GM12878 (cell line): ENCODE measurements at regions not wholly inside any gene's neighbourhood (a gene's known extent, or its start where the extent isn't known, plus 50 kb on each side); places are given as distances from the start of the nearest gene placed in this dataset.

Source experiments
- ATAC-seq: fragments of 200-7000 bp; cut with Tn5 transposase; 3 replicates; pipeline ENCODE4 v1.9.1; 2020; ENCODE audit warnings: mild to moderate bottlenecking, moderate library complexity
- BruUV-seq: library from RNA; stranded (reverse); fragments of 400-500 nt; replicated peaks from 2 replicates; lab custom pipeline; 2021; lab: Mats Ljungman, UMichigan
- CTCF ChIA-PET: fragments of 300-600 bp; sonication (Branson Sonifier 250); formaldehyde crosslinking; extraction: SDS; loops from one replicate; lab custom pipeline; 2021; ENCODE audit warnings: inconsistent platforms; lab: Yijun Ruan, JAX
- POLR2A ChIA-PET: fragments of 350-600 bp; formaldehyde crosslinking; extraction: SDS; loops from one replicate; lab custom pipeline; 2021; ENCODE audit warnings: inconsistent platforms; lab: Charles Lee
- RAD21 ChIA-PET: fragments of 300-600 bp; sonication (Branson Sonifier 250); formaldehyde crosslinking; loops from one replicate; lab custom pipeline; 2023; ENCODE audit warnings: antibody characterized with exemption; ENCODE audit not compliant: unreplicated experiment; lab: Charles Lee
- SMC1A ChIA-PET: fragments of 300-600 bp; sonication (Branson Sonifier 250); formaldehyde crosslinking; loops from one replicate; lab custom pipeline; 2023; ENCODE audit not compliant: unreplicated experiment, uncharacterized antibody; lab: Charles Lee
- DNase-seq: peaks from one replicate; pipeline ENCODE4 v3.0.0-alpha.2; 2011; ENCODE audit warnings: low read depth, low spot score
- FAIRE-seq: peaks from 3 replicates; lab custom pipeline; 2011; peaks lifted over from hg19 to GRCh38; lab: Jason Lieb, UNC
- H2AFZ ChIP-seq: 2 replicates; pipeline ENCODE4 v1.6.0; 2011; ENCODE audit warnings: low read depth, low read length, control low read depth; ENCODE audit not compliant: control insufficient read depth
- H3K27ac ChIP-seq: 2 replicates; pipeline ENCODE4 v1.5.1; 2011; ENCODE audit warnings: control low read depth; ENCODE audit not compliant: control insufficient read depth, insufficient read depth
- H3K27me3 ChIP-seq, 2 experiments: replicated peaks in 1 of 2; 2 replicates each; pipeline versions ENCODE4 v1.6.0 to v1.6.1; 2011; ENCODE audit warnings: low read length in 1 of 2; ENCODE audit not compliant: control insufficient read depth in 2 of 2, insufficient read depth in 2 of 2
- H3K36me3 ChIP-seq, 2 experiments: 2 replicates each; pipeline ENCODE4 v1.5.1; 2011; ENCODE audit warnings: low read length in 1 of 2; ENCODE audit not compliant: control insufficient read depth in 2 of 2, insufficient read depth in 2 of 2
- H3K4me1 ChIP-seq: 2 replicates; pipeline ENCODE4 v1.6.1; 2011; ENCODE audit warnings: mild to moderate bottlenecking, low read length, moderate library complexity, mixed read lengths; ENCODE audit not compliant: control insufficient read depth, insufficient read depth
- H3K4me2 ChIP-seq: 2 replicates; pipeline ENCODE4 v1.6.0; 2011; ENCODE audit warnings: control low read depth; ENCODE audit not compliant: control insufficient read depth, insufficient read depth
- H3K4me3 ChIP-seq: fragments of 200-600 bp; sonication (generic); 2 replicates; pipeline ENCODE4 v1.5.1; 2016
- H3K79me2 ChIP-seq: 2 replicates; pipeline ENCODE4 v1.6.0; 2011; ENCODE audit warnings: low read length; ENCODE audit not compliant: control insufficient read depth, insufficient read depth
- H3K9ac ChIP-seq: 2 replicates; pipeline ENCODE4 v1.8.0; 2011; ENCODE audit warnings: low read length, control low read depth, mixed read lengths; ENCODE audit not compliant: control insufficient read depth, insufficient read depth
- H3K9me3 ChIP-seq: replicated peaks from 3 replicates; pipeline ENCODE4 v1.5.1; 2011; ENCODE audit warnings: mild to moderate bottlenecking, low read length; ENCODE audit not compliant: control insufficient read depth, insufficient read depth
- H4K20me1 ChIP-seq: 2 replicates; pipeline ENCODE4 v1.6.0; 2011; ENCODE audit not compliant: control insufficient read depth, insufficient read depth
- ATF7 ChIP-seq: fragments of 450-650 bp; IDR thresholded peaks from 2 replicates; pipeline ENCODE4 v1.6.1; 2016; ENCODE audit warnings: low read depth, mild to moderate bottlenecking
- CHD2 ChIP-seq: IDR thresholded peaks from 2 replicates; pipeline ENCODE4 v1.6.1; 2011; ENCODE audit warnings: low read depth, low read length, improper control_type of control experiment, borderline replicate concordance
- E2F4 ChIP-seq: IDR thresholded peaks from 2 replicates; pipeline ENCODE4 v1.6.1; 2012; ENCODE audit warnings: low read depth, low read length, improper control_type of control experiment
- EGR1 ChIP-seq, 2 experiments: IDR thresholded peaks; 1 replicate in 1 of 2; 2 replicates in 1 of 2; pipeline ENCODE4 v1.6.1; 2011 to 2012; ENCODE audit warnings: low read depth in 2 of 2, low read length in 2 of 2, borderline replicate concordance in 1 of 2, mild to moderate bottlenecking in 1 of 2, moderate library complexity in 1 of 2
- NRF1 ChIP-seq: conservative IDR thresholded peaks from 2 replicates; pipeline ENCODE4 v1.6.1; 2011; ENCODE audit warnings: mild to moderate bottlenecking, low read depth, low read length, improper control_type of control experiment
- SMAD1 ChIP-seq: fragments of 450-650 bp; IDR thresholded peaks from 2 replicates; pipeline ENCODE4 v1.6.1; 2018; ENCODE audit warnings: mild to moderate bottlenecking, low read depth; ENCODE audit not compliant: partially characterized antibody
- TAF1 ChIP-seq: IDR thresholded peaks from 2 replicates; pipeline ENCODE4 v1.6.1; 2011; ENCODE audit warnings: mild to moderate bottlenecking, low read depth, low read length, borderline replicate concordance
- ZBED1 ChIP-seq: IDR thresholded peaks from 2 replicates; pipeline ENCODE4 v1.6.1; 2016; ENCODE audit warnings: borderline replicate concordance
- ZNF592 ChIP-seq: fragments of 450-650 bp; IDR thresholded peaks from 2 replicates; pipeline ENCODE4 v1.6.1; 2017; ENCODE audit warnings: mild to moderate bottlenecking, moderate library complexity
- WGBS: methylation state at CpG from one replicate; pipeline ENCODE4 v1.1.6; 2016; ENCODE audit warnings: low lambda C conversion rate; ENCODE audit not compliant: insufficient replicate concordance, insufficient coverage; ENCODE audit errors: missing lambda C conversion rate; 5-methylcytosine and 5-hydroxymethylcytosine counted together
- in situ Hi-C: fragments of 300-500 bp; cut with MboI; formaldehyde crosslinking; loops from 9 replicates; pipeline ENCODE4 v1.14.3; 2018; ENCODE audit warnings: mixed read lengths
- intact Hi-C: fragments of 100-400 bp; cut with micrococcal nuclease; formaldehyde crosslinking; loops from one replicate; pipeline ENCODE4 v1.14.2; 2022; ENCODE audit not compliant: unreplicated experiment

- 0% methylated on average over 2 of the region's 2 CpGs for WGBS
- BruUV-seq, result no TSS peak
- H3K79me2 ChIP-seq, result no peaks in the 10 kb centered on the region
- ATAC-seq (no peak), DNase-seq (no peak), FAIRE-seq (no peak)
- no peaks in the 10 kb centered on the region for H3K9me3 ChIP-seq
- H3K4me2 ChIP-seq, result no peak overlapping the region
- no peak overlapping the region for H3K4me3 ChIP-seq
- in situ Hi-C loops, result no loop called here
- POLR2A ChIA-PET, result no interaction called here
- RAD21 ChIA-PET, result no interaction called here
- H4K20me1 ChIP-seq, result no peaks in the 10 kb centered on the region
- no peak overlapping the region for H2AFZ ChIP-seq
- peaks cover 2 to 3% of the 10 kb centered on the region in 2 experiments; a peak in 2 of 4 replicates for H3K27me3 ChIP-seq
- no peak overlapping the region for H3K9ac ChIP-seq
- TF ChIP-seq ZNF592 (no peak), TAF1 (no peak)
- SMC1A ChIA-PET, result no interaction called here
- intact Hi-C loops, result no loop called here
- H3K4me1 ChIP-seq, result no peaks in the 10 kb centered on the region
- no peaks in the 10 kb centered on the region for H3K36me3 ChIP-seq
- no peak overlapping the region for H3K27ac ChIP-seq
- CTCF ChIA-PET, result no interaction called here
Observed at GRCh38 chr2:15805206-15805605, 135.1 kb upstream of the MYCN start.

- Histone ChIP-seq H3K4me1 (no peaks in the 10 kb centered on the region), H3K27me3 (peaks cover 2 to 3% of the 10 kb centered on the region in 2 experiments; a peak in 2 of 4 replicates), H3K4me3 (no peak overlapping the region), H2AFZ (no peak overlapping the region), H4K20me1 (no peaks in the 10 kb centered on the region), H3K9ac (no peak overlapping the region)
- RAD21 ChIA-PET, result no interaction called here
- POLR2A ChIA-PET, result no interaction called here
- DNase-seq (no peak), FAIRE-seq (no peak), ATAC-seq (no peak)
- CTCF ChIA-PET, result no interaction called here
- SMC1A ChIA-PET, result no interaction called here
- no peak for TF ChIP-seq NRF1
- no peak for TF ChIP-seq SMAD1
- TF ChIP-seq CHD2, result no peak
- no peak for TF ChIP-seq E2F4
- TF ChIP-seq ATF7, result no peak
- TF ChIP-seq ZBED1, result no peak
- TF ChIP-seq EGR1 (IDR thresholded peaks at IDR 0.05; ENCODE audit: borderline replicate concordance in 1 of 2, low read depth in 2 of 2, low read length in 2 of 2), result no peak
- TF ChIP-seq, all 136 proteins: peak for 0
- intact Hi-C loops (no loop called here), in situ Hi-C loops (no loop called here)
- WGBS, result 0% methylated on average over 4 of the region's 4 CpGs
- Histone ChIP-seq H3K36me3 (no peaks in the 10 kb centered on the region), H3K9me3 (no peaks in the 10 kb centered on the region), H3K4me2 (no peak overlapping the region), H3K79me2 (no peaks in the 10 kb centered on the region), H3K27ac (no peak overlapping the region)
- BruUV-seq, result no TSS peak
Observed at GRCh38 chr2:15805772-15806171, 134.6 kb upstream of the MYCN start.
